Right ventricle myocardium superior (tissue), 1 donor: ENCODE measurements at regions not wholly inside any gene's neighbourhood (a gene's known extent, or its start where the extent isn't known, plus 50 kb on each side); places are given as distances from the start of the nearest gene placed in this dataset.
"Not testable (repeated sequence)": the region's sequence is repeated elsewhere in the genome, so short reads cannot be mapped to it uniquely, and the experiment has no call there.

Experiments used
- ATAC-seq: fragments of 200-7000 bp; cut with Tn5 transposase; one replicate; pipeline ENCODE4 v1.9.1; 2020; ENCODE audit warnings: mild to moderate bottlenecking; ENCODE audit not compliant: poor library complexity
- DNase-seq: peaks from one replicate; pipeline ENCODE4 v3.0.0-alpha.2; 2020
- intact Hi-C: fragments of 100-400 bp; cut with DNase I; formaldehyde crosslinking; loops from one replicate; pipeline ENCODE4 v1.11.2; 2022
- donor health status: DM: no; HTN: yes; CAD: no; lungs with severe emphysema.

DNA sequence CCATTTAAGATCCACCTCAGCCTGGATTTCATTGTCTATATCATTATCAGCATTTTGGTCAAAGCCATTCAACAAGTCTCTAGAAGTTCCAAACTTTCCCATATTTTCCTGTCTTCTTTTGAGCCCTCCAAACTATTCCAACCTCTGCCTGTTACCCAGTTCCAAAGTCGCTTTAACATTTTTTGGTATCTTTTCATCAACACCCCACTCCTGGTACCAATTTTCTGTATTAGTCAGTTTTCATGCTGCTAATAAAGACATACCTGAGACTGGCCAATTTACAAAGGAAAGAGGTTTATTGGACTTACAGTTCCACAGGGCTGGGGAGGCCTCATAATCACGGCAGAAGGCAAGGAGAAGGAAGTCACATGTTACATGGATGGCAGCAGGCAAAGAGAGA is 982.9 kb downstream of the TAF11L14 start:
- ATAC-seq, DNase-seq, intact Hi-C loops: not testable (repeated sequence)

DNA sequence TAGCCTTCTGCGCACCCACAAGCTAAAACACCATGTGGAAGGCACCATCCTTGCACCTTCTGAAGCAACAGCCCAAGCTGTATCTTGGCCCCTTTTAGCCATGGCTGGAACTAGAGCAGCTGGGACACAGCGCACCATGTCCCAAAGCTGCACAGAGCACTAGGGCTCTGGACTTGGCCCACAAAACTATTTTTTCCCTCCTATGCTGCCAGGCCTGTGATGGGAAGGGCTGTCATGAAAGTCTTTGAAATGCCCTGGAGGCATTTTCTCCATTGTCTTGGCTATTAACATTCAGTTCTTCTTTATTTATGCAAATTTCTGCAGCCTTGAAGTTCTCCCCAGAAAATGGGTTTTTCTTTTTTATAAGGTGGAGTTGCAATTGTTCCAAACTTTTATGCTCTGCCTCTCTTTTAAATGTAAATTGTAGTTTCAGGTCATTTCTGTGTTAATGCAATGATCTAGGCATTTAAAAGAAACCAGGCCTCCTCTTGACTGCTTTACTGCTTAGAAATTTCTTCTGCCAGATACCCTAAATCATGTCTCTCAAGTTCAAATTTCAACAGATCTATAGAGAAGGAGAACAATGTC is 996.3 kb downstream of the TAF11L14 start:
- intact Hi-C loops, result no loop called here
- no peak for ATAC-seq
- DNase-seq, result no peak

DNA sequence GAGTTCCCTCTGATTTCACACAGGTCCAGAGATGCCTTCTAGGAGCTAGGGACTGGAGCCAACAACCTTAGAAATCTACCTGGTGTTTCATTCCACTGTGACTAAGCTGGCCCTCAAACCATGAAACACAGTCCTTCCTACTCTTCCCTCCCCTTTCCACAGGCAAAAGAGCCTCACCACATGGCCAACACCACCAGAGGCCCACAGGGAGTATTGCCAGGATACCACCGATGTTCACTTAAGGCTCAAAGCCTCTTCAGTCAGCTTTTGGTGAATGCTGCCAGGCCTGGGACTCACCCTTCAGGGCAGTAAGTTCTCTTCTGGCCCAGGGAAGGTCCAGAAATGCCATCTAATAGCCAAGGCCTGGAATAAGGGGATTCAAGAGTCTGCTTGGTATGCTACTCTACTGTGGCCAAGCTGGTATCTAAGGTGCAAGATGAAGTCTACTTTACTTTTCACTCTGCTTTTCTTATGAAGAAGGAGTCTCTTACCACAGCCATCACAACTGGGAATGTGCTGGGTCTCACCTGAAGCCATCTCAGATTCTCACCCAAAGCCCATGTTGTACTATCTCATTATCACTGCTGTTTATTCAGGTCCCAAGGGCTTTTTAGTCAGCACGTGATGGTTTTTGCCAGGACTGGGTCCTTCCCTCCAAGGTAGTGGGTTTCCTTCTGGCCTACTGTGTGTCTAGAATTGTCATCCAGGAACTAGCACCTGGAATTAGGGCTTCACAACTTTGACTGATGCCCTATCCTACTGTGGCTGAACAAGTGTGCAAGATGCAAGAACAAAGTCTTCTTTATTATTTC is 1018.4 kb downstream of the TAF11L14 start:
- ATAC-seq, result no peak
- no peak for DNase-seq
- intact Hi-C loops, result no loop called here

DNA sequence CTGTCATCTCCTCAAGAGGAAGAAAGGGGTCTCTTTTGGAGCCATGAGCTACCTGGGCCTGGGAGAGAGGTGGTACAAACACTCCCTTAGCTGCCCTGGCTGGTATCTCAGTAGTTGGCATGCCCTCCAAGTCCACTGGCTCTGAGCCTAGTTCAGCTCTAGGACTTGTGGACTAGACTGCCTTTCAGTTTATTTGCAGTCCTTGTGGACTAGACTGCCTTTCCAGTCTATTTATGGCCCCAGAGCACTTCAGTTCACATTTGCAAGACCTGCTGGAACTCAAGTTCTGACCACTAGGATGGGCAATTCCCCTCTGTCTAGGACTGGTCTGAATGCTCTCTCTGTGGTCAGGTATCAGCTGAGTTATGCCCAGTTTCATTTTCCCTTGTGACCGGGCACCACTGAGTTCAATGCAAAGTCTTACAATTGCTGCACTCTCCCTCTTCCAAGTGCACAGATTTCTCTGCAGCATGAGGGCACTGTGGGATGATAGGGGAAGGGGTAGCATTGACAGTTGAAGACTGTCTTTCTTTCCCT is 1019.0 kb downstream of the TAF11L14 start:
- ATAC-seq (no peak), DNase-seq (no peak)
- intact Hi-C loops, result no loop called here

DNA sequence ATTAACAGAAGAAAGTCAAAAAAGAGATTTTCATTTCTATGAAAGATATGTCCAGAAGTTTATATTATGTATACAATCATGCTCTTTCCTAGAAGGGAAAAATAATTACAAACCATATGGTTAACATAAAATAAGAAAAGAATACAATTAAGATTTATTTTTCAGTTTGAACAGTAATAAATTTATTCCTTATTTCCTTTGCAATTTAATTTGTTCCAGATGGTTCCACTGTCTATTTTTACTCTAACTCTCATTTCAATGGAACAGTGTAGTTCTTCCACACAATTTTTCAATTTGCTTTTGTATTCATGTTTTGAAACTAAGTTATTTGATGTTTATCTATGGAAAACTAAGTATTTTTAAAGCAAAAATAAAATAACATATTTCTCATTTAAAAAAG is 1026.3 kb downstream of the TAF11L14 start:
- intact Hi-C loops, result no loop called here
- ATAC-seq (no peak), DNase-seq (no peak)

DNA sequence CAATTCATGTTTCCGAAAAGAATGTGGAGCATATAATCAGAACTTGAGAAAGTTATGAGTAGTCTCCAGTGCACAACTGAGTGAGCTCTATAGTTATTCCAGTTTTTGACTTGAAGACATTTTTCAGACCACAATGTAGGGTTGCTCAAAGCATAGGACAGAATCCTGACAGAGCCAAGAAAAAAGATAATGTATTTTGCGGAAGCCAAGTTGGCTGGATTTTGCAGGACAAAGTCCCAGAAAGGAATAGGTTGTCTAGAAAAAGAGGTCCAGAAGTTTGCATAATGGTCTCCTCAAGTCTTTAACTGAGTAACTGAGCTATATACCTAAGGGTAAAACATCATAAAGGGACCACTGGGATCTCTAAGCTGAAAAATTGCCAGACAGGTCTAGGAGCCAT is 1028.0 kb downstream of the TAF11L14 start:
- DNase-seq, result no peak
- ATAC-seq, result no peak
- intact Hi-C loops, result no loop called here

DNA sequence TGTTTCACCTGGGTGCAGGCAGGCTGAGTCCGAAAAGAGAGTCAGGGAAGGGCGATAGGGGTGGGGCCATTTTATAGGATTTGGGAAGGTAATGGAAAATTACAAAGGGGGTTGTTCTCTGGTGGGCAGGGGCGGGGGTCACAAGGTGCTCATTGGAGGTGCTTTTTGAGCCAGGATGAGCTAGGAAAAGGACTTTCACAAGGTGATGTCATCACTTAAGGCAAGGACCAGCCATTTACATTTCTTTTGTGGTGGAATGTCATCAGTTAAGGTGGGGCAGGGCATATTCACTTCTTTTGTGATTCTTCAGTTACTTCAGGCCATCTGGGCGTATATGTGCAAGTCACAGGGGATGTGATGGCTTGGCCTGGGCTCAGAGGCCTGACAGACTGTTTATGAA is 1040.0 kb downstream of the TAF11L14 start:
- ATAC-seq, DNase-seq, intact Hi-C loops: not testable (repeated sequence)

DNA sequence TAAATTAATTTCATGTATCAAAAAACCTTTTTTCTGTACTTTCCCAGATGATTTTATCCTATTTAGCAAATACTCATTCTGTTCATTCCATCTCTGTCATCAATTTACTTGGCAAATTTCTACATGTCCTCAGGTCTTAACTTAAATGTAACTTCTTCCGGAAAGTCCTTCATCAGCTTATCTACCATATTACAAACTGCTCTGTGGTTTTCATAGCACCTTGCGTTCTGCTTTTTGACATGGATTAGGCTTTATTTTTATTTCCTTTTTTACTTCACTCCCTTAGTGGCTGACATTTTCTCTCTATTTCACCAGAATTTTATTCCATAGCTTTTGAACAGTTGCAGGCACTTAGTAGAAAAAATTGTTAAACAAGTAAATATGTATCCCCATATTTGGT is 1040.8 kb downstream of the TAF11L14 start:
- intact Hi-C loops, result no loop called here
- ATAC-seq (no peak), DNase-seq (no peak)

DNA sequence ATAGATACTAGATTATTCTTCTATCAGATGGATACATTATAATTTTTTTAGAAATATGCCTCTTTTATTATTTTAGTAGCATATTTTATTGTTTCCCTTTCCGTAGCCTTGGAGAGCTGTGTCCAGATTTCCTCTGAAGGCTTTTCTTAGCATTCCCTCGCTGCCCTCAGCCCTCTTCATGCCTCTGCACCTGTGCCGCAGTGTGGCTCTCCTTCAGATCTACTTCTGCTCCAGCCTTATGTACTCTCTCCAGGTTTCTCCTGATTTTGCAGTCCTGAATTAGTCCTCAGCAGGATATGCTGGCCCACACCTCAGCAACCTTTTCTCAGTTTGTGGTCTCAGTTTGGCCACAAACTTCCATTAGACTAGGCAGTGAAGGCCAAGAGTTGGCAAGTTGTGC is 1052.0 kb downstream of the TAF11L14 start:
- intact Hi-C loops, result no loop called here
- ATAC-seq (no peak), DNase-seq (no peak)

DNA sequence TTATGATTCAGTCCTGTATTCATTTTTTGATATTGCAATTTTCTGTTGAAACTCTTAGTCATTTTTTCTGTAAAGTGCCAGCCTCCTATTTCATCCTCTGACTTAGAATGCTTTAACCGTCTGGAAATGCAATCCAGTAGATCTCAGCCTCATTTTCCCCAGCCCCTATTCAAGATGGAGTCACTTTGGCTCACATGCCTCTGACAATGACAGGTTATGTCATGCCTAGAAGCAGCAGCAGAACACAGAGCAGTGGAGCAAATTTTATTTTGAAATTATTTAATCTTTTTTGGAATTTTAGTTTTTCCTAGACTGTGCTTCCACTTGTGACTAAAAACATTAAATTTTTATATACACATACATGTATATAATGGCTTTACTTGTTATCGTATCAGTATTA is 1053.2 kb downstream of the TAF11L14 start:
- no peak for ATAC-seq

DNA sequence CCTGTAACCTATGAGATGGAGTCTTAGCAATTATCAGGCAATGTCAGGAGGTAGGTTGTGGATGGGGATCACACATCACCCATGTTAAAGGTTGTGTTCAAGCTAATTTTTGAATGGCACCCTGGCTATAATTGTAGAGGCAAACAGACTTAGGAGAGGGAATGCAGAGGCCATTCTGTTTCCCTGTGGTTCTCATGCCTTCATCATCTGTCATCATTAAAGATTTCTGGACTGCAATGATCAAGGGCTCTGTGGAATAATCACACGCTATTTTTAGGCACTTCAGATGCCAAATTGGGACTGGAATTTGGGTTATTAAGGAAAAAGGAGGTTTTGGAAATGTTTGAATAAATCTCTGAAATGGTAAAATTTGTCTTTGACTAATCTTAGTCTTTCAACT is 1065.4 kb downstream of the TAF11L14 start:
- intact Hi-C loops, result no loop called here
- ATAC-seq, result no peak
- DNase-seq, result no peak

More for the DNA sequence above, 1053.2 kb downstream of the TAF11L14 start:
- intact Hi-C loops, result no loop called here
- DNase-seq, result no peak

DNA sequence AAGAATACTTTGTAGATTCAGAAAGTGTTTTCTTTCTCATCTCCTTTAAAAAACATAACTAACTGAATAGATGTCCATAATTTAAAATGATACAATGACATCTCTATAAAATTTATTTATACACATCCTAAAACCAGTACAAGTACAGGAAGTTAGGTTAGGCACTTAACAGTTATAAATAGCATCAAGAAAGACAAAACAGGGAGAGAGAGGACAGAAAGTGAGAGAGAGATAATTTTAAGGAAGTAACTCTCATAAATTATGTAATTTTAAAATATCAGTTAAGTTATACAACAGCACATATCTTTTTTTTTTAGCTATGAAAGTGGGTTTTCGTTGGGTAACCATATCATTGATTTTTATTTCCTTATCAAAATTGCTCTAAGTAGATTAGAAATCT is 1068.6 kb downstream of the TAF11L14 start:
- DNase-seq (no peak), ATAC-seq (no peak)

DNA sequence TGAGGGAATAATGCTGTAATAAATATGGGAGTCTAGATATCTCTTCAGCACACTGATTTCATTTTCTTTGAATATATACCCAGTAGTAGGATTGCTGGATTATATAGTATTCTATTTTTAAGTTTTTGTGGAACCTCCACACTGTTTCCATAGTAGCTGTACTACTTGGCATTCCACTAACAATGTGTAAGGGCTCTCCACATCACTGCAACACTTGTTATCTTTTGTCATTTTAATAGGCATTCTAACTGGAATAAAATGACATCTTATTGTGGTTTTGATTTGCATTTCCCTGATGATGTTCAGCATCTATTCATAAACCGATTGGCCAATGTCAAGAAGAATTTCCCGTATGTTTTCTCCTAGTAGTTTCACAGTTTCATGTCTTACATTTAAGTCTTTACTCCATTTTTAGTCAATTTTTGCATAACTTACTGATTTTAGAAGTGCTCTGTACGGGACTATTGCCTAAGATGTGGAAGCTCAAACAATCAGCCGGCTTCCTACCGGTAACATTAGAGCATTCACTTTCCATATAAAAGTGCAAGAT is 1078.8 kb downstream of the TAF11L14 start:
- DNase-seq (no peak), ATAC-seq (no peak)
- intact Hi-C loops, result no loop called here

More for the DNA sequence above, 1068.6 kb downstream of the TAF11L14 start:
- intact Hi-C loops, result no loop called here

DNA sequence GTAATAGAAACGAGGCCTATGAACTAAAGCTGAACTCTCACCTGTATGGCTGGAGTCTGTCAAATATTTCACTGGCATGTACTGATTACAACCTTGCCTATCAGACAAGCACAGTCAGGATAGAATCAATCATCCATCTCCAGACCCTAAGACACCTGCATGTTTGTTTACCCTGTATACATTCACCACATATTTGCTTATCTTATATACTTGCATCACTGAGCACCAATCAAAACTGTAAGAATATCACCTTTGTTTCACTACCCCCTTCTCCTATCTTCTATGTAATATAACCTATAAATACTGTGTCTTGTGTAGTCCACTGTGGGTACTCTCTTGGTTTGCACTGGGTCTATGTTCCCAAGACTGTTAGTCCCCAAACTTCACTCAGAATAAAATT is 1085.7 kb downstream of the TAF11L14 start:
- intact Hi-C loops, result no loop called here
- DNase-seq (no peak), ATAC-seq (no peak)

DNA sequence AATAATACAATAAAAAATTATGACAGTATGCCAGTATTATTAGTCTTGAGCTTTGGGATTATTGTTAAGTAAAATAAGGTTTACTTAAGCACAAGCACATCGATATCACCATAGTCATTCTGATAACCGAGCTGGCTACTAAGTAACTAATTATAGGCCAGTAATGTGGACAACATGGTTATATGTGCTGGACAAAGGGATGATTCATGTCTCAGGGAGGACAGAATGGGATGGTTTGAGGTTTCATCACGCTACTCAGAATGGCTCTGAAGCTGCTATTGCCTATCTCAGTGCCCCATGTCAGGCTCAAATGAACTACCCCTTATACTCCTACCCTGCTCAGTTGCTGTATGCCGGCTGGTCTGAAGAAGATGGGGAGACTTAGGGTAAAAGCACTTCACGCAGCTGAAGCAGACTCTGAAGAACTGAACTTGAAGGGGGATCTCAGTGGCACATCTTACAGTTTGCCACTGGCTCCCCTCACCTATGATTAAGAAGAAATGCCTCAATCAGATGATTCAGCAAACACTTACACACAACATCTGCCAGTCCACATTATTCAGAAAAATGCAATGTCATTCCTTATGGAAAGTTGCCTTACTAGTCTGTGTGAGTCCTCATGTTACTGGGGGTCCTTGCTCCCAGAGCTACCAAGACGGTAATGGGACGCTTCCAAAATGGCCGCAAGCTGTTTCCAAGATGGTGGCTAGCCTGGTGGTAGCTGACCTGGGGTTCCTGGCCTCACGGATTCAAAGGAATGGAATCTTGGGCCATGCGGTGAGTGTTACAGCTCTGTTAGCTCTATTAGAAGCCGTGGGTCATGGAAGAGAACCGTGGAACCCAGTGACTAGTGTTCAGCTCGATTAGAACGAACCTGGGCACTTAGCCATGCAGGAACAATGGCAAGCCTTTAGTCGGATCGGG is 1098.6 kb downstream of the TAF11L14 start:
- intact Hi-C loops, result no loop called here
- no peak for ATAC-seq
- DNase-seq, result no peak

DNA sequence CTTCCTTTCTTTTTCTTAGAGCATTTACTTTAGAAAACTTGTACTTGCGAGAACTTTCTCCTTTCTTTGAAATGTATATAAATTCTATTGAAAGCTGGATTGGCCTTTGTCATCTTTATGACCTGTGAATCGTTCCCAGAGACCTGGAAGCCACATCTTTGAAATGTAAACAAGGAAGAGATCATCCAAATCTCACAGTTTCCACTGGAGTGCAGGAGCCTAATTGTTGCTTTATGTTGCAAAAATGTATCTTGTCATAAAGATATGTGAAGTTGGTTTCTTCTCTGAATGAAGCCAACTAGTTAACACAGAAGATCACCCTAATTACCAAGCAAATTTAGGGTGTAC is 1101.8 kb downstream of the TAF11L14 start:
- intact Hi-C loops, result no loop called here
- ATAC-seq, result no peak

DNA sequence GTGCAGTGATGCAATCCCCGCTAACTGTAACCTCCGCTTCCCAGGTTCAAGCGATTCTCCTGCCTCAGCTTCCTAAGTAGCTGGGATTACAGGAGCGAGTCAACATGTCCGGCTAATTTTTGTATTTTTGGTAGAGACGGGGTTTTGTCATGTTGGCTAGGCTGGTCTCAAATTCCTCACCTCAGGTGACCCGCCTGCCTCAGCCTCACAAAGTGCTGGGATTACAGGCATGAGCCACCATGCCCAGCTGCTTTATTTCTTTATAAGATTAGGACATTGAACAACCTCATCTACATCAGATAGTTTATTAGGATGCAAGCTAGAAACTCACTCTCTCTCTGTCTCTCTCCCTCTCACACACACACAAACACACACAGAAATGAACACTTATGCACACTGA is 1102.5 kb downstream of the TAF11L14 start:
- intact Hi-C loops, DNase-seq, ATAC-seq: not testable (repeated sequence)

More for the DNA sequence above, 1101.8 kb downstream of the TAF11L14 start:
- no peak for DNase-seq

DNA sequence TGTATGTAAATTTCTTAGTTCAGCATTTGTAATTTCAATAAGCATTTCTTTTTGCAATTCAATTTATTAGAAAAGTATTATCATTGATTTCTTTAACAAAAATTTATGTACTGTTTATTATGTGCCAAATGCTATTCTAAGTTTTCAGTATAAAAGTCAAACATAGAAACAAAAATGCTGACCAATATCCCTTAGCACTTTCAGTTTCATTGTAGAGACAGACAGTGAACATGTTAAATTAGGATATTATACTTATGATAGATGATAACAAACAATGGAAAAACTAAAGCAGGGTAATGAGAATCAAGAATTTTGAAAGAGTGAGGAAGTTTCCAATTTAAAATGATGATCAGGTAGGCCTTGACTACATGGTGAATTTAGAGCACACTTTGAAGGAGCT is 1106.0 kb downstream of the TAF11L14 start:
- intact Hi-C loops, result no loop called here
- ATAC-seq (no peak), DNase-seq (no peak)

DNA sequence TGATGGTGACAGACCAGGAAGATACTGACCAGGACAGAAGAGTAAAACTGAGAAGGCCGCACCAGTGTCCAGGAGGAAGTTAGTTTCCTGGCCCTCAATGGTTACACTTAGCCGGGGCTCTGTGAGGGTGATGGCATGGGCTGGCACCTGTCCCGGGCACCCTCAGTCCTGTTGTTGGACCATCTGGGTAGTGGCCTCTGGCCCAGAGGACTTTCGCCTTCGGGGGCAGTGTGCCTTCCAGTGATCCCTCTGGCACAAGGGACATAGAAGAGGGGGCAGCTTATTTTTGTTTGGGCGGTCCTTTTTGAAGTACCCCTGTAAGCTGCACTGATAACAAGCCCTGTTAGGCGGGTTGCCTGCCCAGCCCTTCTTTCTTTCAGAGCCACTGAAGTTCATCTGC is 1108.6 kb downstream of the TAF11L14 start:
- ATAC-seq (no peak), DNase-seq (no peak)
- intact Hi-C loops, result no loop called here
